Astrocyte (in vitro differentiated cells and primary cell): ENCODE measurements at regions not wholly inside any gene's neighbourhood (a gene's known extent, or its start where the extent isn't known, plus 50 kb on each side); places are given as distances from the start of the nearest gene placed in this dataset.

Experiments used
- CTCF ChIP-seq: IDR thresholded peaks from 2 replicates; pipeline ENCODE4 v1.5.1; 2011; ENCODE audit warnings: low read depth, mild to moderate bottlenecking, inconsistent platforms, low read length, moderate library complexity; ENCODE audit not compliant: insufficient read depth
- EZH2 ChIP-seq: IDR thresholded peaks from 2 replicates; pipeline ENCODE4 v1.6.1; 2012; ENCODE audit warnings: mild to moderate bottlenecking, low read length, inconsistent platforms; ENCODE audit not compliant: insufficient read depth

DNA sequence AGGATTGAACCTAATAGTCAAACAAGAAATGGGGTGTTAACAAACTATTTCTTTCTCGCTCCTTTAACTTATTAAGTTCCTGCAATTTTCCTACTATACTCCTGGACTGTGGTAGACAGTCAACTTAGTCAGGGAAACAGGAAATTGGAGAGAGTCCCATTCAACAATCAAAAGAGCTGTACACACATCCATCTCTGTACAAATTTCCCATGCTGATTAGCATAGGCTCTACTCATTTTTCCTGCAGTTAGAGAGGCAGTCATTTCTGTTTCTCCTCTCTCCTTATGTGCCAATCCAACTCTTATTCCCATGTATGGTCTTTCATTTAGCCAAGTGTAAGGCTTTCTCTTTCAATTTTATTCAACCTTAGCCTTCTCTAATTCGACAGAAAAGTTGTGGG, 1168.5 kb upstream of the FLRT2 start:
- TF ChIP-seq CTCF: no peak
- TF ChIP-seq EZH2: no peak
